AG09309 (cell line): ENCODE measurements at regions not wholly inside any gene's neighbourhood (a gene's known extent, or its start where the extent isn't known, plus 50 kb on each side); places are given as distances from the start of the nearest gene placed in this dataset.
A peak's percentile ranks its signal among the peaks of the same experiment; 100 is the strongest.

Experiments
- DNase-seq: peaks from one replicate; pipeline ENCODE4 v3.0.0-alpha.2; 2010; ENCODE audit warnings: low read depth
- H3K4me3 ChIP-seq: 2 replicates; pipeline ENCODE4 v1.5.1; 2011; ENCODE audit warnings: mild to moderate bottlenecking, low read depth, low read length, moderate library complexity; ENCODE audit not compliant: control insufficient read depth
- TF ChIP-seq, protein P1 (sequence below): IDR thresholded peaks from 2 replicates; pipeline ENCODE4 v1.5.1; 2011; ENCODE audit warnings: mild to moderate bottlenecking, low read depth, low read length, inconsistent platforms; ENCODE audit not compliant: insufficient read depth, control insufficient read depth; ENCODE audit errors: missing control alignments

- TF ChIP-seq, protein P1, sequence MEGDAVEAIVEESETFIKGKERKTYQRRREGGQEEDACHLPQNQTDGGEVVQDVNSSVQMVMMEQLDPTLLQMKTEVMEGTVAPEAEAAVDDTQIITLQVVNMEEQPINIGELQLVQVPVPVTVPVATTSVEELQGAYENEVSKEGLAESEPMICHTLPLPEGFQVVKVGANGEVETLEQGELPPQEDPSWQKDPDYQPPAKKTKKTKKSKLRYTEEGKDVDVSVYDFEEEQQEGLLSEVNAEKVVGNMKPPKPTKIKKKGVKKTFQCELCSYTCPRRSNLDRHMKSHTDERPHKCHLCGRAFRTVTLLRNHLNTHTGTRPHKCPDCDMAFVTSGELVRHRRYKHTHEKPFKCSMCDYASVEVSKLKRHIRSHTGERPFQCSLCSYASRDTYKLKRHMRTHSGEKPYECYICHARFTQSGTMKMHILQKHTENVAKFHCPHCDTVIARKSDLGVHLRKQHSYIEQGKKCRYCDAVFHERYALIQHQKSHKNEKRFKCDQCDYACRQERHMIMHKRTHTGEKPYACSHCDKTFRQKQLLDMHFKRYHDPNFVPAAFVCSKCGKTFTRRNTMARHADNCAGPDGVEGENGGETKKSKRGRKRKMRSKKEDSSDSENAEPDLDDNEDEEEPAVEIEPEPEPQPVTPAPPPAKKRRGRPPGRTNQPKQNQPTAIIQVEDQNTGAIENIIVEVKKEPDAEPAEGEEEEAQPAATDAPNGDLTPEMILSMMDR: no peak
- no peak for DNase-seq
- no peak overlapping the region for H3K4me3 ChIP-seq
Observed at GRCh38 chr18:10210057-10210633, 244.3 kb upstream of the APCDD1 start.

- peak; percentile 10 for DNase-seq
- TF ChIP-seq, protein P1: no peak
- H3K4me3 ChIP-seq: no peak overlapping the region
Observed at GRCh38 chr18:10213526-10213925, 240.9 kb upstream of the APCDD1 start.

- TF ChIP-seq, protein P1: no peak
- DNase-seq: no peak
- H3K4me3 ChIP-seq: no peak overlapping the region
Observed at GRCh38 chr18:10215446-10215845, 239.0 kb upstream of the APCDD1 start.

- TF ChIP-seq, protein P1: no peak
- DNase-seq: no peak
Observed at GRCh38 chr18:10216791-10217190, 237.6 kb upstream of the APCDD1 start.

GRCh38 chr18:10217211-10217610, 237.2 kb upstream of the APCDD1 start:
- no peak overlapping the region for H3K4me3 ChIP-seq
- TF ChIP-seq, protein P1: no peak
- no peak for DNase-seq

More at GRCh38 chr18:10216791-10217190, 237.6 kb upstream of the APCDD1 start:
- no peak overlapping the region for H3K4me3 ChIP-seq

DNA sequence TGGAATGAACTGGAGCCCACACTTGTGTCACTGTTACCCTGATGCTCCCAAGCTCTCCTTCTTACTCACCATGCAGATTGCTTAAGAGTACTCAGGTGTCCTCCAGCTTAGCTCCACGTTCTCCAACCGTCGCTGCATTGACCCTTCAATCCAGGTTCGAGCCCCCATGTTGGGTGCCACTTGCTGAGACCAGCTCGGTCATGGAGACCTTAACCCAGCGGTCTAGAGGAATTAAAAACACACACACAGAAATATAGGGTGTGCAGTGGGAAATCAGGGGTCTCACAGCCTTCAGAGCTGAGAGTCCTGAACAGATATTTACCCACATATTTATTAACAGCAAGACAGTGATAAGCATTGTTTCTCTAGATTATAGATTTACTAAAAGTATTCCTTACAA, 229.1 kb upstream of the APCDD1 start:
- TF ChIP-seq, protein P1: no peak
- no peak for DNase-seq
- H3K4me3 ChIP-seq: no peak overlapping the region
